ENCODE measurements at regions not wholly inside any gene's neighbourhood (a gene's known extent, or its start where the extent isn't known, plus 50 kb on each side); places are given as distances from the start of the nearest gene placed in this dataset.

- Histone ChIP-seq H3K36me3 (peaks cover 0 to 6% (median 0%) of the 10 kb centered on the region in 11 experiments; a peak in 1 of 22 replicates), H3K9me3 (replicated peaks in 1 of 11) (peaks cover 18 to 25% (median 20%) of the 10 kb centered on the region in 11 experiments), H3K4me3 (no peak overlapping the region), H3K27ac (no peak overlapping the region), H3K9ac (no peak overlapping the region), H3K4me2 (peak overlapping the region in 2 of 11 experiments; percentile 24 to 38; a peak in 2 of 22 replicates), H3K27me3 (peaks cover 0 to 67% (median 0%) of the 10 kb centered on the region in 11 experiments; a peak in 8 of 22 replicates), H4K20me1 (peaks cover 0 to 25% (median 0%) of the 10 kb centered on the region in 11 experiments; a peak in 5 of 22 replicates), H3K4me1 (peaks cover 0 to 7% (median 0%) of the 10 kb centered on the region in 10 experiments; a peak in 4 of 20 replicates)
- TF ChIP-seq Cebpa-rat (IDR thresholded peaks at IDR 0.05), result no peak
Observed at GRCh38 chr2:10246370-10246769, 56.3 kb upstream of the HPCAL1 start.

- H3K4me3 ChIP-seq, result no peak overlapping the region
- H3K9ac ChIP-seq, result no peak overlapping the region
- peaks cover 0 to 7% (median 0%) of the 10 kb centered on the region in 10 experiments; a peak in 4 of 20 replicates for H3K4me1 ChIP-seq
- peaks cover 0 to 72% (median 0%) of the 10 kb centered on the region in 11 experiments; a peak in 8 of 22 replicates for H3K27me3 ChIP-seq
- no peak for TF ChIP-seq Cebpa-rat (IDR thresholded peaks at IDR 0.05)
- H4K20me1 ChIP-seq, result peaks cover 0 to 22% (median 0%) of the 10 kb centered on the region in 11 experiments; a peak in 4 of 22 replicates
- no peak overlapping the region for H3K27ac ChIP-seq
- H3K36me3 ChIP-seq, result peaks cover 0 to 6% (median 0%) of the 10 kb centered on the region in 11 experiments; a peak in 1 of 22 replicates
- peaks cover 18 to 28% (median 22%) of the 10 kb centered on the region in 11 experiments for H3K9me3 ChIP-seq (replicated peaks in 1 of 11)
- H3K4me2 ChIP-seq, result peak overlapping the region in 1 of 11 experiments; percentile 38; a peak in 1 of 22 replicates
Observed at GRCh38 chr2:10246831-10247230, 55.9 kb upstream of the HPCAL1 start.

- Histone ChIP-seq H3K4me3 (no peak overlapping the region), H3K27me3 (peaks cover 0 to 83% (median 0%) of the 10 kb centered on the region in 11 experiments; a peak in 8 of 22 replicates), H3K27ac (no peak overlapping the region), H3K36me3 (peaks cover 0 to 6% (median 0%) of the 10 kb centered on the region in 11 experiments; a peak in 1 of 22 replicates), H3K9ac (no peak overlapping the region), H3K4me2 (no peak overlapping the region), H3K9me3 (replicated peaks in 1 of 11) (peaks cover 18 to 31% (median 22%) of the 10 kb centered on the region in 11 experiments), H3K4me1 (peaks cover 1 to 33% (median 23%) of the 10 kb centered on the region in 10 experiments; a peak in 17 of 20 replicates), H4K20me1 (peaks cover 0 to 11% (median 0%) of the 10 kb centered on the region in 11 experiments; a peak in 2 of 22 replicates)
- no peak for TF ChIP-seq Cebpa-rat (IDR thresholded peaks at IDR 0.05)
Observed at GRCh38 chr2:10249798-10250197, 52.9 kb upstream of the HPCAL1 start.

- Histone ChIP-seq H3K27ac (no peak overlapping the region), H3K9me3 (replicated peaks in 1 of 11) (peaks cover 18 to 31% (median 22%) of the 10 kb centered on the region in 11 experiments), H3K4me2 (peak overlapping the region in 5 of 11 experiments; percentile 5 to 67 (median 25); a peak in 3 of 22 replicates), H3K4me1 (peaks cover 23 to 48% (median 41%) of the 10 kb centered on the region in 10 experiments), H3K4me3 (no peak overlapping the region), H3K27me3 (peaks cover 0 to 69% (median 0%) of the 10 kb centered on the region in 11 experiments; a peak in 8 of 22 replicates), H4K20me1 (peaks cover 0 to 19% (median 0%) of the 10 kb centered on the region in 11 experiments; a peak in 4 of 22 replicates), H3K36me3 (peaks cover 0 to 6% (median 0%) of the 10 kb centered on the region in 11 experiments; a peak in 1 of 22 replicates), H3K9ac (no peak overlapping the region)
- TF ChIP-seq Cebpa-rat (IDR thresholded peaks at IDR 0.05), result no peak
Observed at GRCh38 chr2:10252224-10252623, 50.5 kb upstream of the HPCAL1 start.

- Histone ChIP-seq H3K9me3 (replicated peaks in 1 of 11) (peaks cover 18 to 31% (median 22%) of the 10 kb centered on the region in 11 experiments), H3K4me1 (peaks cover 23 to 48% (median 41%) of the 10 kb centered on the region in 10 experiments), H3K27ac (no peak overlapping the region), H3K9ac (no peak overlapping the region), H3K36me3 (peaks cover 0 to 6% (median 0%) of the 10 kb centered on the region in 11 experiments; a peak in 1 of 22 replicates), H3K4me2 (peak overlapping the region in 7 of 11 experiments; percentile 4 to 67 (median 16); a peak in 5 of 22 replicates), H3K27me3 (peaks cover 0 to 71% (median 0%) of the 10 kb centered on the region in 11 experiments; a peak in 8 of 22 replicates), H4K20me1 (peaks cover 0 to 19% (median 0%) of the 10 kb centered on the region in 11 experiments; a peak in 4 of 22 replicates), H3K4me3 (no peak overlapping the region)
- no peak for TF ChIP-seq Cebpa-rat (IDR thresholded peaks at IDR 0.05)
Observed at GRCh38 chr2:10252661-10253060, 50.0 kb upstream of the HPCAL1 start.

All from BLaER1 treated with 17β-estradiol and CSF1 and Interleukin-3, amounts not matched to agents 10 nM and 100 nM (cell line).